Colonic mucosa (tissue), 4 donors: ENCODE measurements at regions not wholly inside any gene's neighbourhood (a gene's known extent, or its start where the extent isn't known, plus 50 kb on each side); places are given as distances from the start of the nearest gene placed in this dataset.

Source experiments
- DNase-seq: peaks from one replicate; pipeline ENCODE4 v3.0.0-alpha.2; 2020
- H3K27ac ChIP-seq: fragments of 200-600 bp; one replicate; pipeline ENCODE4 v1.8.0; 2021
- H3K27me3 ChIP-seq: fragments of 200-600 bp; one replicate; pipeline ENCODE4 v1.8.0; 2021
- H3K36me3 ChIP-seq: fragments of 200-600 bp; one replicate; pipeline ENCODE4 v1.8.0; 2021
- H3K4me1 ChIP-seq: fragments of 200-600 bp; one replicate; pipeline ENCODE4 v1.8.0; 2021; ENCODE audit warnings: mild to moderate bottlenecking
- H3K4me3 ChIP-seq: fragments of 200-600 bp; one replicate; pipeline ENCODE4 v1.8.0; 2021
- H3K9ac ChIP-seq, 2 donors: one replicate each; pipeline ENCODE4 v1.7.0; 2013; ENCODE audit warnings: control low read depth in 2 of 2, low read depth in 2 of 2, low read length in 2 of 2
- H3K9me3 ChIP-seq: fragments of 200-600 bp; one replicate; pipeline ENCODE4 v1.8.0; 2021
- CTCF ChIP-seq: fragments of 200-600 bp; IDR thresholded peaks from one replicate; pipeline ENCODE4 v1.8.0; 2022; ENCODE audit warnings: antibody characterized with exemption, mild to moderate bottlenecking
- intact Hi-C: fragments of 100-400 bp; cut with DNase I; formaldehyde crosslinking; loops from one replicate; pipeline ENCODE4 v1.14.1; 2022
- donor health status: healthy.
- donor health status: DM: no; HTN: no; CAD: no.
- donor health status: DM: no; HTN: no; CAD: no.

GRCh38 chr3:147471741-147472140 is 62.6 kb downstream of the ZIC1 start:
- Histone ChIP-seq H3K9me3 (no peaks in the 10 kb centered on the region), H3K36me3 (no peaks in the 10 kb centered on the region), H3K27me3 (no peaks in the 10 kb centered on the region), H3K4me1 (no peaks in the 10 kb centered on the region), H3K4me3 (no peak overlapping the region), H3K27ac (no peak overlapping the region), H3K9ac (no peak overlapping the region)
- intact Hi-C loops, result no loop called here
- DNase-seq, result no peak
- TF ChIP-seq CTCF, result no peak

GRCh38 chr3:147472846-147473245 is 63.7 kb downstream of the ZIC1 start:
- no peak for DNase-seq
- Histone ChIP-seq H3K27me3 (no peaks in the 10 kb centered on the region), H3K27ac (no peak overlapping the region), H3K4me1 (no peaks in the 10 kb centered on the region), H3K4me3 (no peak overlapping the region), H3K36me3 (no peaks in the 10 kb centered on the region), H3K9ac (no peak overlapping the region), H3K9me3 (no peaks in the 10 kb centered on the region)
- TF ChIP-seq CTCF, result no peak
- intact Hi-C loops, result no loop called here

- Histone ChIP-seq H3K27ac (no peak overlapping the region), H3K9ac (no peak overlapping the region), H3K4me1 (no peaks in the 10 kb centered on the region), H3K4me3 (no peak overlapping the region), H3K27me3 (no peaks in the 10 kb centered on the region), H3K36me3 (no peaks in the 10 kb centered on the region), H3K9me3 (no peaks in the 10 kb centered on the region)
- no peak for DNase-seq
- intact Hi-C loops, result no loop called here
- TF ChIP-seq CTCF, result no peak
Observed at GRCh38 chr3:147483145-147483544, 74.0 kb downstream of the ZIC1 start.

GRCh38 chr3:147483578-147483977 is 74.4 kb downstream of the ZIC1 start:
- no peak overlapping the region for H3K27ac ChIP-seq
- no peaks in the 10 kb centered on the region for H3K27me3 ChIP-seq
- no peaks in the 10 kb centered on the region for H3K4me1 ChIP-seq
- no peak for DNase-seq
- H3K9ac ChIP-seq, result no peak overlapping the region
- no peak overlapping the region for H3K4me3 ChIP-seq
- H3K9me3 ChIP-seq, result no peaks in the 10 kb centered on the region
- H3K36me3 ChIP-seq, result no peaks in the 10 kb centered on the region
- intact Hi-C loops, result no loop called here
- TF ChIP-seq CTCF, result no peak

- Histone ChIP-seq H3K9me3 (no peaks in the 10 kb centered on the region), H3K36me3 (no peaks in the 10 kb centered on the region), H3K27me3 (no peaks in the 10 kb centered on the region), H3K27ac (no peak overlapping the region), H3K4me1 (no peaks in the 10 kb centered on the region), H3K9ac (no peak overlapping the region), H3K4me3 (no peak overlapping the region)
- intact Hi-C loops, result no loop called here
- no peak for TF ChIP-seq CTCF
- no peak for DNase-seq
Observed at GRCh38 chr3:147493065-147493464, 83.9 kb downstream of the ZIC1 start.

- Histone ChIP-seq H3K4me3 (no peak overlapping the region), H3K27me3 (no peaks in the 10 kb centered on the region), H3K4me1 (no peaks in the 10 kb centered on the region), H3K9ac (no peak overlapping the region), H3K27ac (no peak overlapping the region), H3K36me3 (no peaks in the 10 kb centered on the region), H3K9me3 (no peaks in the 10 kb centered on the region)
- intact Hi-C loops, result no loop called here
- no peak for DNase-seq
- no peak for TF ChIP-seq CTCF
Observed at GRCh38 chr3:147493666-147494065, 84.5 kb downstream of the ZIC1 start.
